Activated CD8-positive, alpha-beta T cell treated with anti-CD3 and anti-CD28 coated beads for 36 hours (primary cell): ENCODE measurements at regions not wholly inside any gene's neighbourhood (a gene's known extent, or its start where the extent isn't known, plus 50 kb on each side); places are given as distances from the start of the nearest gene placed in this dataset.

ENCODE experiments used
- ATAC-seq: fragments of 200-7000 bp; cut with Tn5 transposase; one replicate; pipeline ENCODE4 v1.10.0; 2021; ENCODE audit warnings: mild to moderate bottlenecking, moderate library complexity
- CTCF ChIA-PET: fragments of 350-600 bp; sonication (Branson Sonifier 250); formaldehyde crosslinking; loops from one replicate; lab custom pipeline; 2021; ENCODE audit warnings: antibody characterized with exemption; lab: Charles Lee
- POLR2A ChIA-PET: fragments of 350-600 bp; sonication (Branson Sonifier 250); formaldehyde crosslinking; loops from one replicate; lab custom pipeline; 2021; ENCODE audit warnings: antibody characterized with exemption; lab: Charles Lee
- DNase-seq: peaks from one replicate; pipeline ENCODE4 v3.0.0-alpha.2; 2020
- H3K27ac Mint-ChIP-seq: one replicate; pipeline ENCODE4 v1.8.0; 2021; ENCODE audit warnings: mild to moderate bottlenecking, mixed read lengths
- H3K27me3 Mint-ChIP-seq: one replicate; pipeline ENCODE4 v1.8.0; 2021; ENCODE audit warnings: mixed read lengths
- H3K36me3 Mint-ChIP-seq: one replicate; pipeline ENCODE4 v1.8.0; 2021; ENCODE audit warnings: low read depth, mixed read lengths
- H3K4me1 Mint-ChIP-seq: one replicate; pipeline ENCODE4 v1.8.0; 2021; ENCODE audit warnings: low read depth, mixed read lengths
- H3K4me3 Mint-ChIP-seq: one replicate; pipeline ENCODE4 v1.8.0; 2021; ENCODE audit warnings: mild to moderate bottlenecking, moderate library complexity, mixed read lengths
- H3K9me3 Mint-ChIP-seq: one replicate; pipeline ENCODE4 v1.8.0; 2021; ENCODE audit warnings: mixed read lengths
- intact Hi-C: fragments of 100-400 bp; cut with micrococcal nuclease; formaldehyde crosslinking; loops from one replicate; pipeline ENCODE4 v1.10.0; 2022
- TF ChIP-seq, protein P1 (sequence below): fragments of 200-600 bp; IDR thresholded peaks from one replicate; pipeline ENCODE4 v1.8.0; 2022; ENCODE audit warnings: antibody characterized with exemption, mild to moderate bottlenecking

DNA sequence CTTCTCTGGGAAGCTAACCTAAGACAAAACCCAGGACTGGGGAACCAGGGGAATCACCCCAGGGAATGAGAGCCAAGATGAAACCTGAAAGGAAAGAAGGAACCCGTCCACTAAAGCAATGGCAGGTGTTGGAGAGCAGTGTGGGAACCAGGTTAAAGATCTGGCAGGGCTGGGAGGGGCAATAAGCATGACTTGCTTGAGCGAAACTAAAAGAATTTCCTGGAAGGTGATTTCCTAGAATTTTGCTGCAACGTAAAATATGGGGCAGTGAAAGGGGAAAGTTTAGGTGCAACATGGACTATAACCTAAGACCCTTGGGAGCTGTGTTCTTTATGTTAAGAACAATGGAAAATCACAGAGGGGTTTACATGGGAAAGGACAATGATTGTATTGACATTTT, 126.2 kb upstream of the SSTR4 start:
- no peaks in the 10 kb centered on the region for H3K36me3 Mint-ChIP-seq
- intact Hi-C loops: no loop called here
- no peak overlapping the region for H3K4me3 Mint-ChIP-seq
- no peak overlapping the region for H3K27ac Mint-ChIP-seq
- H3K9me3 Mint-ChIP-seq: peaks cover 3% of the 10 kb centered on the region
- no peaks in the 10 kb centered on the region for H3K4me1 Mint-ChIP-seq
- peaks cover 3% of the 10 kb centered on the region for H3K27me3 Mint-ChIP-seq
- TF ChIP-seq, protein P1, sequence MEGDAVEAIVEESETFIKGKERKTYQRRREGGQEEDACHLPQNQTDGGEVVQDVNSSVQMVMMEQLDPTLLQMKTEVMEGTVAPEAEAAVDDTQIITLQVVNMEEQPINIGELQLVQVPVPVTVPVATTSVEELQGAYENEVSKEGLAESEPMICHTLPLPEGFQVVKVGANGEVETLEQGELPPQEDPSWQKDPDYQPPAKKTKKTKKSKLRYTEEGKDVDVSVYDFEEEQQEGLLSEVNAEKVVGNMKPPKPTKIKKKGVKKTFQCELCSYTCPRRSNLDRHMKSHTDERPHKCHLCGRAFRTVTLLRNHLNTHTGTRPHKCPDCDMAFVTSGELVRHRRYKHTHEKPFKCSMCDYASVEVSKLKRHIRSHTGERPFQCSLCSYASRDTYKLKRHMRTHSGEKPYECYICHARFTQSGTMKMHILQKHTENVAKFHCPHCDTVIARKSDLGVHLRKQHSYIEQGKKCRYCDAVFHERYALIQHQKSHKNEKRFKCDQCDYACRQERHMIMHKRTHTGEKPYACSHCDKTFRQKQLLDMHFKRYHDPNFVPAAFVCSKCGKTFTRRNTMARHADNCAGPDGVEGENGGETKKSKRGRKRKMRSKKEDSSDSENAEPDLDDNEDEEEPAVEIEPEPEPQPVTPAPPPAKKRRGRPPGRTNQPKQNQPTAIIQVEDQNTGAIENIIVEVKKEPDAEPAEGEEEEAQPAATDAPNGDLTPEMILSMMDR: no peak
- ChIA-PET CTCF (no interaction called here), POLR2A (no interaction called here)
- DNase-seq: no peak
- no peak for ATAC-seq

DNA sequence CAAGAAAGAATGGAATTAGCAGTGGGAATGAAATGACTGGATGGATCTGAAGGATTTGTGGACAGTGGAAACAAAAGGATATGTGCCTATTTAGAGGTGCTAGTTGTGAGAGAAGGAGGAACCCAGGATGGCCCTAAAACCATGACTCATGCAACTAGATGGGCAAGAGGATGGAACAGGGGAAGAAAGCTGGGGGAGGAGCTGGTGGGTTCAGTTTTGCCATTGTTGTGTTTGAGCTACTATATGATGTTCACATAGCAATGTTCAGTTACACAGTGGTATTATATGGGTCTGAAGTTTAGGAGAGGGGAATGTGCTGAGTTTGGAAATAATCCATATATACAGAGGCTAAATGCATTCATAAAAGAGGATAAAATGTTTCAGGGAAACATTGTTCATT, 125.7 kb upstream of the SSTR4 start:
- no peak for ATAC-seq
- TF ChIP-seq, protein P1: no peak

DNA sequence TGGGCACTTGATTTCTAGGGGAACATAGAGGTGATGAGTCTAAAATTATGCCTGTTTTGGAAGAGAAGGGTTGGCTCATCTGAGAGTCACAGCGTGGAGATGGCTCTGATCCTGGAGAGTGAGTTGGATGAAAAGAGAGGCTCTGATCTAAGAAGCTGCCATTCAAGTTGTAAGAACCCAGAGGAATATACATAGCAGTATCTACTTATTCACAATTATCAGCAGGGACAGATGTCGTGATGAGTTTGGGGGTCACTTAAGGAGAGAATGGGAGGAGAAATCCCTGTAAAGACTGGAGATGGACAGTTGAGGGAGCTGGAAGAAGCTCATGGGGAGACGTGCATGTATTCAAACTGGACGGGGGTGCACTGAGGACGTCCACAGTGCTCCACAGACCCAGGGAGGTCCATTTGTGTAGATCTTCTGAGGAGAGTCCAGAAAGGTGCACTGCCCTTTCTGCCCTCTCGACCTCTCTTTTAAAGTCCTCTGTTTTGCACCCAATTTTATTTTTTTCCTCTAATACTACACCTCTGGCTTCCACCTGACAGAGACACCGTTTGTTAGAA, 124.7 kb upstream of the SSTR4 start:
- ChIA-PET POLR2A (no interaction called here), CTCF (no interaction called here)
- DNase-seq (no peak), ATAC-seq (no peak)
- no peaks in the 10 kb centered on the region for H3K4me1 Mint-ChIP-seq
- H3K27me3 Mint-ChIP-seq: peaks cover 3% of the 10 kb centered on the region
- H3K4me3 Mint-ChIP-seq: no peak overlapping the region
- peaks cover 6% of the 10 kb centered on the region for H3K9me3 Mint-ChIP-seq
- H3K27ac Mint-ChIP-seq: no peak overlapping the region
- H3K36me3 Mint-ChIP-seq: no peaks in the 10 kb centered on the region
- TF ChIP-seq, protein P1: no peak
- intact Hi-C loops: no loop called here

More for the DNA sequence above, 125.7 kb upstream of the SSTR4 start:
- Mint-ChIP-seq H3K27ac (no peak overlapping the region), H3K4me1 (no peaks in the 10 kb centered on the region), H3K27me3 (peaks cover 3% of the 10 kb centered on the region), H3K36me3 (no peaks in the 10 kb centered on the region), H3K4me3 (no peak overlapping the region), H3K9me3 (peaks cover 6% of the 10 kb centered on the region)
- intact Hi-C loops: no loop called here
- ChIA-PET POLR2A (no interaction called here), CTCF (no interaction called here)
- no peak for DNase-seq

DNA sequence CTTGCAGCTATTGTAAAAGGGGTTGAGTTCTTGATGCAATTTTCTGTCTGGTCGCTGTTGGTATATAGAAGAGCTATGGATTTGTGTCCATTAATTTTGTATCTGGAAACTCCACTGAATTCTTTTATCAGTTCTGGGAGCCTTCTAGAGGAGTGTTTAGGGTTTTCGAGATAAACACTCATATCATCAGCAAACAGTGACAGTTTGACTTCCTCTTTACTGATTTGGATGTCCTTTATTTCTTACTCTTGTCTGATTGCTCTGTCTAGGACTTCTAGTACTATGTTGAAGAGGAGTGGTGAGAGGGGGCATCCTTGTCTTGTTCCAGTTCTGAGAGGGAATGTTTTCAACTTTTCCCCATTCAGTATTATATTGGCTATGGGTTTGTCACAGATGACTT, 120.8 kb upstream of the SSTR4 start:
- Mint-ChIP-seq H3K36me3 (no peaks in the 10 kb centered on the region), H3K4me1 (no peaks in the 10 kb centered on the region), H3K27me3 (no peaks in the 10 kb centered on the region), H3K9me3 (peaks cover 7% of the 10 kb centered on the region), H3K4me3 (no peak overlapping the region), H3K27ac (no peak overlapping the region)
- POLR2A ChIA-PET: no interaction called here
- no peak for ATAC-seq
- no peak for DNase-seq
- intact Hi-C loops: no loop called here
- CTCF ChIA-PET: no interaction called here
- TF ChIP-seq, protein P1: no peak

DNA sequence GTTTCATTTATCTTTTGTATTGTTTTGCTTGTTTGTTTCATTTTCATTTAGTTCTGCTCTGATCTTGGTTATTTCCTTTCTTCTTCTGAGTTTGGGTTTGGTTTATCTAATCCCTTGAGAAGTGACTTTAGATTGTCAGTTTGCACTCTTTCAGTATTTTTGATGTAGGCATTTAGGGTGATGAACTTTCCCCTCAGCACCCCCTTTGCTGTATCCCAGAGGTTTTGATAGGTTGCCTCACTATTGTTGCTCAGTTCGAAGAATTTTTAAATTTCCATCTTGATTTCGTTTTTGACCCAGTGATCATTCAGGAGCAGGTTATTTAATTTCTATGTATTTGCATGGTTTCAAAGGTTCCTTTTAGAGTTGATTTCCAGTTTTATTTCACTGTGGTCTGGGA, 119.6 kb upstream of the SSTR4 start:
- no peak overlapping the region for H3K4me3 Mint-ChIP-seq
- POLR2A ChIA-PET: interaction anchor here (0.6 kb wide), 1 partner anchor 31 kb away, joined by 3 read pairs; no protein-coding TSS in a partner anchor
- peaks cover 7% of the 10 kb centered on the region for H3K9me3 Mint-ChIP-seq
- H3K27ac Mint-ChIP-seq: no peak overlapping the region
- H3K4me1 Mint-ChIP-seq: no peaks in the 10 kb centered on the region
- DNase-seq (no peak), ATAC-seq (no peak)
- no peaks in the 10 kb centered on the region for H3K36me3 Mint-ChIP-seq
- TF ChIP-seq, protein P1: no peak
- intact Hi-C loops: no loop called here
- CTCF ChIA-PET: no interaction called here
- peaks cover 3% of the 10 kb centered on the region for H3K27me3 Mint-ChIP-seq
